CD4-positive, alpha-beta memory T cell (primary cell): ENCODE measurements at regions not wholly inside any gene's neighbourhood (a gene's known extent, or its start where the extent isn't known, plus 50 kb on each side); places are given as distances from the start of the nearest gene placed in this dataset.
A peak's percentile ranks its signal among the peaks of the same experiment; 100 is the strongest.

ENCODE experiments used
- CTCF ChIA-PET: fragments of 350-600 bp; sonication (Branson Sonifier 250); formaldehyde crosslinking; loops from one replicate; lab custom pipeline; 2021; ENCODE audit warnings: inconsistent platforms; ENCODE audit not compliant: partially characterized antibody; lab: Charles Lee
- POLR2A ChIA-PET: fragments of 350-600 bp; sonication (Branson Sonifier 250); formaldehyde crosslinking; loops from one replicate; lab custom pipeline; 2021; ENCODE audit not compliant: partially characterized antibody; lab: Charles Lee
- DNase-seq, 5 donors: peaks; one replicate each; pipeline versions ENCODE4 v3.0.0 to v3.0.0-alpha.2; 2020 to 2022; ENCODE audit warnings: mixed read lengths in 1 of 5
- H3K27ac ChIP-seq: one replicate; pipeline ENCODE4 v1.7.0; 2013; ENCODE audit warnings: low read depth, low read length
- H3K27me3 ChIP-seq: 2 replicates; pipeline ENCODE4 v1.7.0; 2013; ENCODE audit warnings: mild to moderate bottlenecking, low read length, moderate library complexity; ENCODE audit not compliant: insufficient read depth
- H3K36me3 ChIP-seq: 2 replicates; pipeline ENCODE4 v1.7.0; 2013; ENCODE audit warnings: mild to moderate bottlenecking, low read length, moderate library complexity; ENCODE audit not compliant: insufficient read depth
- H3K4me1 ChIP-seq: 2 replicates; pipeline ENCODE4 v1.7.0; 2013; ENCODE audit warnings: mild to moderate bottlenecking, low read length, moderate library complexity; ENCODE audit not compliant: insufficient read depth
- H3K4me3 ChIP-seq, 2 donors: one replicate each; pipeline ENCODE4 v1.7.0; 2013; ENCODE audit warnings: low read length in 2 of 2, mild to moderate bottlenecking in 1 of 2
- H3K9me3 ChIP-seq, 2 donors: one replicate each; pipeline ENCODE4 v1.7.0; 2013; ENCODE audit warnings: low read length in 2 of 2, control low read depth in 1 of 2; ENCODE audit not compliant: control insufficient read depth in 1 of 2
- H3K27ac Mint-ChIP-seq, 7 donors: one replicate each; pipeline ENCODE4 v1.8.0; 2020 to 2021; ENCODE audit warnings: mixed read lengths in 7 of 7, mild to moderate bottlenecking in 6 of 7, inconsistent platforms in 3 of 7, moderate library complexity in 3 of 7
- H3K27me3 Mint-ChIP-seq, 2 donors: one replicate each; pipeline ENCODE4 v1.8.0; 2020 to 2021; ENCODE audit warnings: mixed read lengths in 2 of 2
- H3K36me3 Mint-ChIP-seq, 2 donors: one replicate each; pipeline ENCODE4 v1.8.0; 2020 to 2021; ENCODE audit warnings: mixed read lengths in 2 of 2, inconsistent platforms in 1 of 2, mild to moderate bottlenecking in 1 of 2
- H3K4me1 Mint-ChIP-seq, 4 donors: one replicate each; pipeline ENCODE4 v1.8.0; 2020 to 2021; ENCODE audit warnings: mixed read lengths in 4 of 4, mild to moderate bottlenecking in 1 of 4
- H3K4me3 Mint-ChIP-seq, 8 donors: one replicate each; pipeline ENCODE4 v1.8.0; 2020 to 2021; ENCODE audit warnings: mixed read lengths in 8 of 8, mild to moderate bottlenecking in 7 of 8, moderate library complexity in 6 of 8, inconsistent platforms in 3 of 8
- H3K9me3 Mint-ChIP-seq, 8 donors: one replicate each; pipeline ENCODE4 v1.8.0; 2020 to 2021; ENCODE audit warnings: mixed read lengths in 8 of 8, mild to moderate bottlenecking in 5 of 8, inconsistent platforms in 3 of 8, moderate library complexity in 1 of 8
- intact Hi-C: fragments of 100-400 bp; cut with micrococcal nuclease; formaldehyde crosslinking; loops from one replicate; pipeline ENCODE4 v1.15.1; 2023

DNA sequence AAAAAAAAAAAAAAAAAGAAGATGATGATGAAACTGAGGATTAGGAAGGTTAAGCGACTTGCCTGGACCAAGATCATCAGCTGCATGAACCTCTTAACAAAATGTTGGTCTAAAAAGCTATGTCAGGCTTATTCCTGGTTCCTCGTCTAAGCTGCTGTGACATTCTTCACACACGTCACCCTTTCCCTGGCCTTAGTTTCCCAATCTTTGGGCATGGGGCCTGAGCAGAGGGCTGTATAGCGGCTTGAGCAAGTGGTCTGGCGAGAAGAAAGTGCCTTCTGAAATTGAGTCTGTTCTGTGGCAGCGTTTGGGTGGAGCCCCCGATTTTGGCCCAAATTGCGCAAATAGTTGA lies 58.7 kb upstream of the CCND2 start:
- no peaks in the 10 kb centered on the region for H3K36me3 Mint-ChIP-seq
- H3K4me1 Mint-ChIP-seq = peaks cover 15 to 37% (median 28%) of the 10 kb centered on the region in 4 donors
- Histone ChIP-seq H3K4me3 (no peak overlapping the region), H3K36me3 (no peaks in the 10 kb centered on the region), H3K4me1 (peaks cover 27% of the 10 kb centered on the region), H3K9me3 (no peaks in the 10 kb centered on the region), H3K27me3 (no peaks in the 10 kb centered on the region), H3K27ac (no peak overlapping the region)
- peak overlapping the region in 5 of 7 donors; percentile 9 to 78 (median 42) for H3K27ac Mint-ChIP-seq
- H3K27me3 Mint-ChIP-seq = peaks cover 0 to 3% of the 10 kb centered on the region in 2 donors
- intact Hi-C loops = loop anchor here (5.0 kb wide), 2 partner anchors 52 to 73 kb away; no protein-coding TSS in a partner anchor
- H3K9me3 Mint-ChIP-seq = no peaks in the 10 kb centered on the region
- ChIA-PET CTCF (no interaction called here), POLR2A (interaction anchor here (1.0 to 3.3 kb wide), 4 partner anchors 55 to 62 kb away, joined by 3 to 10 read pairs (median 7); partner anchors contain the start of gene CCND2)
- H3K4me3 Mint-ChIP-seq = peak overlapping the region in 7 of 8 donors; percentile 55 to 84 (median 67)
- no peak for DNase-seq

DNA sequence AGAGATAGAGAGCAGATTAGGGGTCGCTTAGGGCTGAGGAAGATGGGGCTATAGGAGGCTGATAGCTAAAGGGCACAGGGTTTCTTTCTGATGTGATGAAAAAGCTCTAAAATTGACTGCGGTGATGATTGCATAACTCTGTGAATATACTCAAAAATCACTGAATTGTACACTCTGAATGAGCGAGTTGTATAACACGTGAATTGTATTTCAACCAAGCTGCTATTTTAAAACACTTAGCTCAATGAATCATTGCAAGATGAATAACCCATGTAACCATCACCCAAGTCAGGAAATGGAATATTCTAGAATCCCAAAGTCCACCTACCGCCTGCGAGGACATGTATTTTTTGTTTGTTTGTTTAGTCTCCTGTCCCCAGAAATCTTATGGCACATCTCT lies 60.1 kb upstream of the CCND2 start:
- H3K4me3 Mint-ChIP-seq = no peak overlapping the region
- ChIA-PET CTCF (interaction anchor here (0.9 to 1.1 kb wide), 2 partner anchors 9 to 56 kb away, joined by 3 read pairs; no protein-coding TSS in a partner anchor), POLR2A (no interaction called here)
- Histone ChIP-seq H3K36me3 (no peaks in the 10 kb centered on the region), H3K4me1 (peaks cover 27% of the 10 kb centered on the region), H3K27me3 (no peaks in the 10 kb centered on the region), H3K9me3 (no peaks in the 10 kb centered on the region), H3K27ac (no peak overlapping the region), H3K4me3 (no peak overlapping the region)
- H3K4me1 Mint-ChIP-seq = peaks cover 15 to 33% (median 25%) of the 10 kb centered on the region in 4 donors
- intact Hi-C loops = no loop called here
- H3K27ac Mint-ChIP-seq = no peak overlapping the region
- no peaks in the 10 kb centered on the region for H3K9me3 Mint-ChIP-seq
- no peak for DNase-seq
- no peaks in the 10 kb centered on the region for H3K36me3 Mint-ChIP-seq
- peaks cover 0 to 3% of the 10 kb centered on the region in 2 donors for H3K27me3 Mint-ChIP-seq

DNA sequence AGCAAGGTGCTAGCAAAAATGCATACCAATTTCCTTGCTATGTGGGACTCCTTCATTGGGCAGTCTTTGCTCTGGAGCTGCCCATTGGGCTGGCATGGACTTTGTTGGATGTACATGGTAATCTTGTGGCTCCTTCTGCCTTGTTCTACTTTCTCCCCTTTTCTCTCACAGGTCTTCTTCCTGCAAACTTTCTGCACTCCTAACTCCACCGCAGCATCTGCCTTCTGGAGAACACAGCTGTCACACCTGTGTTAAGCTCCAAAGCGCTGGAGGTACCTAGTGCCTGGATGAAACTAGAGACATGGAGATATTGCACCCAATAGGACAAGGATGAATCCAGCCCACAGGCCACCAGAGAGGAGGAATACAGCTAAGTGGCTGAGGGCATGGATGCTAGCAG lies 60.7 kb upstream of the CCND2 start:
- Mint-ChIP-seq H3K9me3 (no peaks in the 10 kb centered on the region), H3K36me3 (no peaks in the 10 kb centered on the region), H3K27me3 (peaks cover 0 to 3% of the 10 kb centered on the region in 2 donors), H3K27ac (no peak overlapping the region), H3K4me3 (no peak overlapping the region), H3K4me1 (peaks cover 15 to 33% (median 25%) of the 10 kb centered on the region in 4 donors)
- intact Hi-C loops = no loop called here
- ChIA-PET CTCF (interaction anchor here (0.9 to 1.1 kb wide), 2 partner anchors 9 to 57 kb away, joined by 3 read pairs; no protein-coding TSS in a partner anchor), POLR2A (no interaction called here)
- Histone ChIP-seq H3K4me1 (peaks cover 27% of the 10 kb centered on the region), H3K4me3 (no peak overlapping the region), H3K36me3 (no peaks in the 10 kb centered on the region), H3K27ac (no peak overlapping the region), H3K27me3 (no peaks in the 10 kb centered on the region), H3K9me3 (no peaks in the 10 kb centered on the region)
- no peak for DNase-seq

DNA sequence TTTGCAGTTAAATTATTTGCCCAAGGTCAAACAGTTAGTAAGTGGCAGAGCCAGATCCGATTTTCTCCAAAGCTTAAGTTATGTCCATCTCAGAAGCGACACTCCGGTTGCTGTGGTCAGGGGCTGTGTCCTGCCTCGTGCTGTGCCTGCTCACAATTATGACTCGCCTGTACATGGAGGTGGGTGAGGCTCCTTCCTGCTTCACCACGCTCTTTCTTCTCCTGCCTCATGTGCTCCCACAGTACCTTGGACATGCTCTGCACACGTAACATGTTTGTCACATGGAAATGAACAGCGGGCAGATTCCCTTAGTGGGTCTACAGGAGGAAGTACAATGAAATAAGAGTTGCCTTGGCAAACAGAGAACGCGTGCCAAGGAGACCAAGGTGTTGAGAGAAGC lies 62.2 kb upstream of the CCND2 start:
- H3K9me3 Mint-ChIP-seq = no peaks in the 10 kb centered on the region
- H3K27ac Mint-ChIP-seq = peak overlapping the region in 1 of 7 donors; percentile 5
- CTCF ChIA-PET = interaction anchor here (2.9 kb wide), 1 partner anchor 65 kb away, joined by 7 read pairs; no protein-coding TSS in a partner anchor
- peaks cover 0 to 3% of the 10 kb centered on the region in 2 donors for H3K27me3 Mint-ChIP-seq
- H3K36me3 ChIP-seq = no peaks in the 10 kb centered on the region
- no peak overlapping the region for H3K27ac ChIP-seq
- intact Hi-C loops = no loop called here
- H3K4me1 Mint-ChIP-seq = peaks cover 11 to 22% (median 18%) of the 10 kb centered on the region in 4 donors
- POLR2A ChIA-PET = no interaction called here
- no peaks in the 10 kb centered on the region for H3K27me3 ChIP-seq
- H3K4me3 Mint-ChIP-seq = no peak overlapping the region
- H3K9me3 ChIP-seq = no peaks in the 10 kb centered on the region
- no peak overlapping the region for H3K4me3 ChIP-seq
- no peaks in the 10 kb centered on the region for H3K36me3 Mint-ChIP-seq
- peaks cover 17% of the 10 kb centered on the region for H3K4me1 ChIP-seq
- DNase-seq = no peak

DNA sequence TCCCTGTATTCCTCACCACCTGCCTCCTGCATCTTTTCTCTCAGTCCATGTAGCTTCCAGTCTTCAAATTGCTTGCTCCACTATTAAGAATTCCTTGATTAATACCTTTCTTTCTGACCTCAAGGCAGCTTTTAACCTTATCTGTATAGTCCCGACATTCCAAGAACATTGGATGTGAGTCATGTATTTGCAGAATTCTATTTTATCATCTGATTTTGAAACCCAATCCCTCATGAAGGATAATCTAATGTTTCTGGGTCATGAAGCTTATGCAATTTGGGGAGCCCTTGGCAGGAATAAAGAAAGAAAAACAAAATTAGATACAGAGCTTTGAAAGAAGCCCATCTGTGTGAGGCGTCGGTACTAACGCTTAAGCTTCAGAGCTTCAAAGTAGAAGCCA lies 63.4 kb upstream of the CCND2 start:
- Histone ChIP-seq H3K4me3 (no peak overlapping the region), H3K27me3 (no peaks in the 10 kb centered on the region), H3K4me1 (peaks cover 5% of the 10 kb centered on the region), H3K27ac (no peak overlapping the region), H3K9me3 (no peaks in the 10 kb centered on the region), H3K36me3 (no peaks in the 10 kb centered on the region)
- H3K36me3 Mint-ChIP-seq = no peaks in the 10 kb centered on the region
- H3K27ac Mint-ChIP-seq = peak overlapping the region in 1 of 7 donors; percentile 0
- peaks cover 0 to 3% of the 10 kb centered on the region in 2 donors for H3K27me3 Mint-ChIP-seq
- peaks cover 4 to 10% (median 8%) of the 10 kb centered on the region in 4 donors for H3K4me1 Mint-ChIP-seq
- ChIA-PET POLR2A (no interaction called here), CTCF (interaction anchor here (1.1 to 2.9 kb wide), 2 partner anchors 15 to 67 kb away, joined by 3 to 7 read pairs; no protein-coding TSS in a partner anchor)
- no peak overlapping the region for H3K4me3 Mint-ChIP-seq
- intact Hi-C loops = no loop called here
- no peak for DNase-seq
- no peaks in the 10 kb centered on the region for H3K9me3 Mint-ChIP-seq

DNA sequence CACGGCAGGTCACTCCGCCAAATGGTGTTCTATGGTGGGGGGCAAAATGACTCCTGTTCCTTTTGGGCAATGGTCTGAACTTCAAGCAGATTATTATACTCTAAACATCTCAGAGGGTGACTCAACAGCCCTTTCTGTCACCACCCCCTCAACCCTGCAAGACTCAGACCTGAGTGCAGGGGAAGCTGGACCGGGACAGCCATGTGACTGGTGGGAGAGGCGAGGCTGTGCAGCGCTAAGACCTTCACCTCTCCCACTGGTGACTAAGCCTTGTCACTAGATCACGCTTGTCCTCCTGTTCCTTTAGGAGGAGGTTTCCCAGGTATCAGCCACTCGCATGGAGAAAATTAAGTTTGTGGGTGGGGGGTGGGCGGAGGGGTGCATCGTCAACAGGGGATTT lies 67.1 kb upstream of the CCND2 start:
- H3K27me3 Mint-ChIP-seq = peaks cover 0 to 3% of the 10 kb centered on the region in 2 donors
- intact Hi-C loops = no loop called here
- DNase-seq = no peak

DNA sequence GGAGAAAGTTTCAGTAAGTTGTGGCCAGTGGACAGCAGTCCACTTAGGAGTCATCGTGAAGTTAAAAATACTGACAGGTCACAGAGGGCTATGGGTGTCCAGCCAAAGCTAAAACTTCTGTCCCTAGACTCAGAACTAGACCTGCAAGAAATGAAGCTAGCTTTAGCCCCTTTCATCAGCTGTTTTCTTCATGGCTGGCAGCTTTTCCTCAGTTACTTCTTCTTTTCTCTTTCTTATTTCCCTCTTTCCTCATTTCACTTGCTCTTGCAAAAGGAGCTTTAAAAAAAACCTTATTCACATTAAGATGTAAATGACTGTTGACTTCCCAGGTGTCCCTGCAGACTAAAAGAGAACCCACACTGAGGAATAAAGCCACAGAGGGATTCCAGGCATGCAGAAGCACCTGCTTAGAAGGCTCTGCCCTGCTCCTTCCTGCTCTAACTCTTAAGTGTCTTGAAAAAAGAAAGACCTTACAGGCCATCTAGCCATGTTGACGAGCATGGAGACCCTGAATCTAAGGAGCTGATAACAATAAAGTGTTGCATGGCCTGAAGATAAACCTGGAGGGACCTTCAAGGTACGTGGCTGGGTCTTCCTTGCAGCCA lies 69.7 kb upstream of the CCND2 start:
- H3K36me3 ChIP-seq = no peaks in the 10 kb centered on the region
- Mint-ChIP-seq H3K4me1 (no peaks in the 10 kb centered on the region), H3K9me3 (no peaks in the 10 kb centered on the region), H3K36me3 (no peaks in the 10 kb centered on the region), H3K27ac (no peak overlapping the region), H3K4me3 (no peak overlapping the region), H3K27me3 (no peaks in the 10 kb centered on the region)
- no peak overlapping the region for H3K27ac ChIP-seq
- intact Hi-C loops = no loop called here
- CTCF ChIA-PET = interaction anchor here (1.0 to 1.5 kb wide), 2 partner anchors 96 to 107 kb away, joined by 3 to 5 read pairs; no protein-coding TSS in a partner anchor
- H3K9me3 ChIP-seq = no peaks in the 10 kb centered on the region
- POLR2A ChIA-PET = no interaction called here
- no peaks in the 10 kb centered on the region for H3K4me1 ChIP-seq
- no peaks in the 10 kb centered on the region for H3K27me3 ChIP-seq
- DNase-seq = no peak
- H3K4me3 ChIP-seq = no peak overlapping the region

More for the DNA sequence above, 67.1 kb upstream of the CCND2 start:
- Mint-ChIP-seq H3K27ac (no peak overlapping the region), H3K4me1 (no peaks in the 10 kb centered on the region), H3K4me3 (no peak overlapping the region), H3K9me3 (no peaks in the 10 kb centered on the region), H3K36me3 (no peaks in the 10 kb centered on the region)
- H3K36me3 ChIP-seq = no peaks in the 10 kb centered on the region
- H3K27me3 ChIP-seq = no peaks in the 10 kb centered on the region
- CTCF ChIA-PET = no interaction called here
- no peak overlapping the region for H3K27ac ChIP-seq
- POLR2A ChIA-PET = no interaction called here
- no peaks in the 10 kb centered on the region for H3K4me1 ChIP-seq
- no peak overlapping the region for H3K4me3 ChIP-seq
- no peaks in the 10 kb centered on the region for H3K9me3 ChIP-seq
